ENCODE measurements at regions not wholly inside any gene's neighbourhood (a gene's known extent, or its start where the extent isn't known, plus 50 kb on each side); places are given as distances from the start of the nearest gene placed in this dataset.
"Not testable (repeated sequence)": the region's sequence is repeated elsewhere in the genome, so short reads cannot be mapped to it uniquely, and the experiment has no call there.

GRCh38 chr1:146317785-146318184 lies 89.0 kb upstream of the NOTCH2NLA start:
- DNase-seq; in situ Hi-C loops (cut with HindIII; ENCODE audit: low pct_ligation_motif_present, low pct_unique_long_range_greater_than_20kb, low sequenced_read_pairs): not testable (repeated sequence)

- DNase-seq; in situ Hi-C loops (cut with HindIII; ENCODE audit: low pct_ligation_motif_present, low pct_unique_long_range_greater_than_20kb, low sequenced_read_pairs): not testable (repeated sequence)
Measured at GRCh38 chr1:146314449-146315246, 85.8 kb upstream of the NOTCH2NLA start.

- in situ Hi-C loops (cut with HindIII; ENCODE audit: low pct_ligation_motif_present, low pct_unique_long_range_greater_than_20kb, low sequenced_read_pairs); DNase-seq: not testable (repeated sequence)
Measured at GRCh38 chr1:146310579-146310978, 81.8 kb upstream of the NOTCH2NLA start.

GRCh38 chr1:146309427-146309826 lies 80.6 kb upstream of the NOTCH2NLA start:
- in situ Hi-C loops (cut with HindIII; ENCODE audit: low pct_ligation_motif_present, low pct_unique_long_range_greater_than_20kb, low sequenced_read_pairs); DNase-seq: not testable (repeated sequence)

GRCh38 chr1:146308892-146309291 lies 80.1 kb upstream of the NOTCH2NLA start:
- in situ Hi-C loops (cut with HindIII; ENCODE audit: low pct_ligation_motif_present, low pct_unique_long_range_greater_than_20kb, low sequenced_read_pairs); DNase-seq: not testable (repeated sequence)

- in situ Hi-C loops (cut with HindIII; ENCODE audit: low pct_ligation_motif_present, low pct_unique_long_range_greater_than_20kb, low sequenced_read_pairs); DNase-seq: not testable (repeated sequence)
Measured at GRCh38 chr1:146308152-146308551, 79.3 kb upstream of the NOTCH2NLA start.

GRCh38 chr1:146307632-146308031 lies 78.8 kb upstream of the NOTCH2NLA start:
- DNase-seq; in situ Hi-C loops (cut with HindIII; ENCODE audit: low pct_ligation_motif_present, low pct_unique_long_range_greater_than_20kb, low sequenced_read_pairs): not testable (repeated sequence)

- DNase-seq; in situ Hi-C loops (cut with HindIII; ENCODE audit: low pct_ligation_motif_present, low pct_unique_long_range_greater_than_20kb, low sequenced_read_pairs): not testable (repeated sequence)
Measured at GRCh38 chr1:146306651-146307050, 77.8 kb upstream of the NOTCH2NLA start.

- in situ Hi-C loops (cut with HindIII; ENCODE audit: low pct_ligation_motif_present, low pct_unique_long_range_greater_than_20kb, low sequenced_read_pairs); DNase-seq: not testable (repeated sequence)
Measured at GRCh38 chr1:146305442-146305841, 76.6 kb upstream of the NOTCH2NLA start.

- in situ Hi-C loops (cut with HindIII; ENCODE audit: low pct_ligation_motif_present, low pct_unique_long_range_greater_than_20kb, low sequenced_read_pairs); DNase-seq: not testable (repeated sequence)
Measured at GRCh38 chr1:146298575-146298897, 69.7 kb upstream of the NOTCH2NLA start.

- in situ Hi-C loops (cut with HindIII; ENCODE audit: low pct_ligation_motif_present, low pct_unique_long_range_greater_than_20kb, low sequenced_read_pairs); DNase-seq: not testable (repeated sequence)
Measured at GRCh38 chr1:146297781-146298574, 69.2 kb upstream of the NOTCH2NLA start.

- DNase-seq; in situ Hi-C loops (cut with HindIII; ENCODE audit: low pct_ligation_motif_present, low pct_unique_long_range_greater_than_20kb, low sequenced_read_pairs): not testable (repeated sequence)
Measured at GRCh38 chr1:146292940-146293936, 64.4 kb upstream of the NOTCH2NLA start.

- DNase-seq; in situ Hi-C loops (cut with HindIII; ENCODE audit: low pct_ligation_motif_present, low pct_unique_long_range_greater_than_20kb, low sequenced_read_pairs): not testable (repeated sequence)
Measured at GRCh38 chr1:146292424-146292823, 63.6 kb upstream of the NOTCH2NLA start.

- in situ Hi-C loops (cut with HindIII; ENCODE audit: low pct_ligation_motif_present, low pct_unique_long_range_greater_than_20kb, low sequenced_read_pairs): not testable (repeated sequence)
Measured at GRCh38 chr1:146287881-146288280, 59.1 kb upstream of the NOTCH2NLA start.

GRCh38 chr1:146284760-146285159 lies 55.9 kb upstream of the NOTCH2NLA start:
- in situ Hi-C loops (cut with HindIII; ENCODE audit: low pct_ligation_motif_present, low pct_unique_long_range_greater_than_20kb, low sequenced_read_pairs); DNase-seq: not testable (repeated sequence)

More at GRCh38 chr1:146287881-146288280, 59.1 kb upstream of the NOTCH2NLA start:
- DNase-seq: not testable (repeated sequence)

GRCh38 chr1:146283527-146283880 lies 54.7 kb upstream of the NOTCH2NLA start:
- DNase-seq; in situ Hi-C loops (cut with HindIII; ENCODE audit: low pct_ligation_motif_present, low pct_unique_long_range_greater_than_20kb, low sequenced_read_pairs): not testable (repeated sequence)

- in situ Hi-C loops (cut with HindIII; ENCODE audit: low pct_ligation_motif_present, low pct_unique_long_range_greater_than_20kb, low sequenced_read_pairs); DNase-seq: not testable (repeated sequence)
Measured at GRCh38 chr1:146282807-146283526, 54.1 kb upstream of the NOTCH2NLA start.

- in situ Hi-C loops (cut with HindIII; ENCODE audit: low pct_ligation_motif_present, low pct_unique_long_range_greater_than_20kb, low sequenced_read_pairs): not testable (repeated sequence)
Measured at GRCh38 chr1:146281522-146281921, 52.7 kb upstream of the NOTCH2NLA start.

More at GRCh38 chr1:146281522-146281921, 52.7 kb upstream of the NOTCH2NLA start:
- DNase-seq: not testable (repeated sequence)

Measured in ACHN (cell line).